Activated T-helper 17 cell treated with anti-CD3 and anti-CD28 coated beads, Interleukin-2, amount 50 U/mL, for 72 hours (primary cell): ENCODE measurements at regions not wholly inside any gene's neighbourhood (a gene's known extent, or its start where the extent isn't known, plus 50 kb on each side); places are given as distances from the start of the nearest gene placed in this dataset.
A peak's percentile ranks its signal among the peaks of the same experiment; 100 is the strongest.

ENCODE experiments used
- ATAC-seq: fragments of 150-1000 bp; cut with Tn5 transposase; replicated peaks from 2 replicates; pipeline ENCODE4 v1.10.0; 2021; ENCODE audit warnings: mild to moderate bottlenecking, moderate library complexity
- H3K27ac Mint-ChIP-seq: one replicate; pipeline ENCODE4 v1.8.0; 2022; ENCODE audit warnings: mixed read lengths
- H3K27me3 Mint-ChIP-seq: one replicate; pipeline ENCODE4 v1.8.0; 2022; ENCODE audit warnings: mixed read lengths
- H3K36me3 Mint-ChIP-seq: one replicate; pipeline ENCODE4 v1.8.0; 2022; ENCODE audit warnings: low read depth, mild to moderate bottlenecking, mixed read lengths
- H3K4me1 Mint-ChIP-seq: one replicate; pipeline ENCODE4 v1.8.0; 2022; ENCODE audit warnings: mixed read lengths
- H3K4me3 Mint-ChIP-seq: one replicate; pipeline ENCODE4 v1.8.0; 2022; ENCODE audit warnings: mild to moderate bottlenecking, mixed read lengths
- H3K9me3 Mint-ChIP-seq: one replicate; pipeline ENCODE4 v1.8.0; 2022; ENCODE audit warnings: mixed read lengths

DNA sequence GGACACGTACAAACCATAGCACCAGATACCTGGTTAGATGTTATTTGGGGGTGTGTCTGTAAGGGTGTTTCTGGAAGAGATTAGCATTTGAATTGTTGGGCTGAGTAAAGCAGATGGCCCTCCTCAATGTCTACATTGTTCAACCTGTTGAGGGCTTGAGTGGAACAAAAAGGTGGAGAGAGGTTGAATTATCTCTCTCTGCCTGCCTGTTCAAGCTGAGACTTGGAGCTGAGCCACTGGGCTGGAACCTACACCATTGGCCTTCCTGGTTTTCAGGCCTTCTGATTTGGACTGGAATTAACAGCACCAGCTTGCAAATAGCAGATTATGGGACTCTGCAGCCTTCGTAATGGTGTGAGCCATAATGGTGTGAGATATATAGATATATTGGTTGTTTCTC lies 71.3 kb upstream of the CORO2B start:
- H3K27ac Mint-ChIP-seq = no peak overlapping the region
- H3K27me3 Mint-ChIP-seq = peaks cover 30% of the 10 kb centered on the region
- H3K4me1 Mint-ChIP-seq = no peaks in the 10 kb centered on the region
- no peak for ATAC-seq
- no peak overlapping the region for H3K4me3 Mint-ChIP-seq
- no peaks in the 10 kb centered on the region for H3K9me3 Mint-ChIP-seq
- no peaks in the 10 kb centered on the region for H3K36me3 Mint-ChIP-seq

DNA sequence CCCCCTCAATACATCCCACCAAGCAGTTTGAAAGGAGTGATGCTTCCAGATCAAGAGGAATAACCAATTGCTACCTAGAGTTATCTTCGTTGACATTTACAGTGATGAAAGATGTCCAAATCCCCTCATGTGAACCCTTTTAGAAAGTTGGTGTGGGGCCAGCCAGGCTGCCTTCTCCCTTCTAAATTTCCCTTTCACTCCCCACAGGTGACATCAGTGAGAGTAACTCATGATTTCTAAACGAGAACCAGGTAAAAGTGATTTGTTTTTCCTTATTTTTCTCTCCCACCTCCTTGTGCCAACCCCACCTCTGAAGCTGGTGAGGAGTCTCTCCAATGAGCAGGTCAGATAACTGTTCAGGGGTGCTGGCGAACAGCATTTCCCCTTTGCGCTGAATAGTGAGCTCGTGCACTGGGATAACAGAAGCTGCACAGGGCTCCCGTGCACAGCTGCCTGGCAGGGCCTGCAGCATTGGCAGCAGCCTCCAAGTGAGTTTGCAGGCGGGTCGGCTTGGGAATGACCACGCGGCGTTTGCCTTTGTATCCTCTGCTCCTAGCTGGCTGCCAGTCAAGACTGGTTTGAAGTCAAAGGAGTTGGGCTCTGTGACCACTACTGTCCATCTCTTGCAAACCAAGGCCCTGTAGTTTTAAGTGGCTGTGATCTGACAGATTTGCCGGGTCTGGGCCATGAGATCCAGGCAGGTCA lies 70.2 kb upstream of the CORO2B start:
- H3K4me3 Mint-ChIP-seq = no peak overlapping the region

DNA sequence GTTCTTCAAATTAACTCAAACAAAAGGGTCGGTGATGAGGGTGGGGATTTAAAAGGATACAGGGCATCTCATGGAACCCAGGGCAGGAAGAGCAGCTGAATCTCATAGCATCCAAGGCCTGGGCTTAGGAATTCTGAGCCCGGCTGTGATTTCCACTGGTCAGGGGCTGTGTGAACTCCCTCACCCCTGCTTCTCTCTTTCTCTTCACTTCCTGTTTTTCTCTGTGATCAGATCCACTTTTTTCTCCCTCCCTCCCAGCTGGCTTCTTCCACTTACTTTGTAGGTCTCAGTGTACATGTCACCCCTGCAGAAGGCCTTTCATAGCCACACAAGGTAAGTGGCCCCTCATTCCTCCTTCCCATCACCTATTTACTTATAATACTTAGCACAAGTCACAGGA lies 68.2 kb upstream of the CORO2B start:
- Mint-ChIP-seq H3K4me3 (no peak overlapping the region), H3K36me3 (no peaks in the 10 kb centered on the region), H3K27ac (no peak overlapping the region), H3K27me3 (peaks cover 24% of the 10 kb centered on the region), H3K4me1 (no peaks in the 10 kb centered on the region), H3K9me3 (no peaks in the 10 kb centered on the region)
- no peak for ATAC-seq

More for the DNA sequence above, 70.2 kb upstream of the CORO2B start:
- no peaks in the 10 kb centered on the region for H3K9me3 Mint-ChIP-seq
- H3K27ac Mint-ChIP-seq = no peak overlapping the region
- peaks cover 30% of the 10 kb centered on the region for H3K27me3 Mint-ChIP-seq
- H3K36me3 Mint-ChIP-seq = no peaks in the 10 kb centered on the region
- H3K4me1 Mint-ChIP-seq = no peaks in the 10 kb centered on the region
- no peak for ATAC-seq

DNA sequence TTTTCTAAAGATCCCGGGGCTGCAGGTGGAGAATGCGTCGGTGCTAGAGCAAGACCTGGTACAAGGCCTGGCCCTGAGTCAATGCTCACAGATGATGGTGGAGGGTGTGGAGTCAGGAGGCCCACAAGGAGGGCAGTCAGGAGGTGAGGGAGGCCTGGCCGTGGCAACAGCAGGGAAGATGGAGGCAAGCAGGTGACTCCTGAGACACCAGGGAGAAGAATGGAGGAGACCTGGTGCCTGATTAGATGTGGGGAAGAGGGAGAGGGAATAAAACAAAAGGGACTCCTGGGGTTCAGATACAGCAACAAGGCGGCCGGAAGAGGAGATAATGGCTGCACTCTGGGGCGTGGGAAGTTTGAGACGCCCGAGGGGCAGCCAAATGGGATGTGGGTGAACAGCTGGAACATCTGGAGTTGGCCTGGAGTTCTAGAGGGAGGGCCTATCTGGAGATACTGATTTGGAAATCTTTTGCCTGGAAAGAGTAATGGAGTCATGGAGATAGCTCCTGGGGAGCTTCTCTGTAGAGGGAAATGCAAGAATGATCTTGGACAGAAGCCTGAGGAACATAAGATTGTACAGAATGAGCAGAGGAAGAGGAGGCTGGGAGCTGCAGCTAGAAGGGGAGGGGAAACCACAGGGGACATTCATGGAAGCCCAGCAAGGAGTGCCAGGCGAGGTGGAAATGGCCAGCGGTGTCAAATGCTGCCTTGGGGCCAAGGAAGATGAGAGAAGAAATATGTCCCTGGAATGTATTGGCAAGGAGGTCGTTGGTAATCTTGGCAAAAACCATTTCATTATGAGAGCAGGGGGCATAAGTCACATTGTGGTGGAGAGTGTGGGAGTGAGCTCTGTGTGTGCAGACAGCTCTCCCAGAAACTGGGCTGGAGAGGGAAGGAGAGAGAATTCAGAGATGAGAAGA lies 67.5 kb upstream of the CORO2B start:
- H3K27ac Mint-ChIP-seq = no peak overlapping the region
- H3K36me3 Mint-ChIP-seq = no peaks in the 10 kb centered on the region
- H3K27me3 Mint-ChIP-seq = peaks cover 24% of the 10 kb centered on the region
- H3K4me1 Mint-ChIP-seq = no peaks in the 10 kb centered on the region
- no peak for ATAC-seq
- no peaks in the 10 kb centered on the region for H3K9me3 Mint-ChIP-seq
- H3K4me3 Mint-ChIP-seq = no peak overlapping the region

DNA sequence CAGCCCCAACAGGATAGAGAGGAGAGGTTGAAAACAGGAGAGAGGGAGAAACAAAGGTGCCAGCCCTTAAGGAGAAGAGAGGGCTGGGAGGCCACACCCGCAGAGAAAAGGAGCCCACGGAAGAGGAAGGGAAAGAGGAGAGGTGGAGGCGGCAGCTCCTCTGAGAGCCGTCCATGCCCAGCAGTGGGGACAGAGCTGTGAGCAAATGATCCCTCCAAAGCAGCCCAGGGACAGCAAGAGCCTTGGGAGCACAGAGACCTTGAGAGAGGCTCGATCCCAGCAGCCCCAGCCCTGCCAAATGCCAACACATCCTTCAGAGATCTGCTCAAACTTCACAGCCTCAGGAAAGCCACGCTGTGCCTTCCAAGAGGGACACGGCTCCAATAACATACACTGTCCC lies 66.7 kb upstream of the CORO2B start:
- Mint-ChIP-seq H3K27me3 (peaks cover 19% of the 10 kb centered on the region), H3K4me3 (no peak overlapping the region), H3K9me3 (no peaks in the 10 kb centered on the region), H3K4me1 (no peaks in the 10 kb centered on the region), H3K27ac (no peak overlapping the region), H3K36me3 (no peaks in the 10 kb centered on the region)
- ATAC-seq = no peak

DNA sequence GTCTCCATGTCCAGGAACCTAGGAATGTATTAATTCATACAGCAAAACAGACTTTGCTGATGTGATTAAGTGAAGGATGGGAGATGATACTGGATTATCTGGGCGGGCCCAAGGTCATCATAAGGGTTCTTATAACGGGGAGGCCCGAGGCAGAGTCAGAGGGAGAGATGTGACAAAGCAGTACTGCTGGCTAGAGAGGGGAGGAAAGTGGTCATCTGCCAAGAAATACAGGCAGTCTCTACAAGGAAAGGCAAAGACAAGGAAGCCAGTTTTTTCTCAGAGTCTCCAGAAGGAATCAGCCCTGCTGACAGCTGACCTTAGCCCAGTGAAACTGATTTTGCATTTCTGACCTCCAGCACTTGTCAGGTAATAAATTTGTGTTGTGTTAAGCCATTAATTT lies 66.2 kb upstream of the CORO2B start:
- Mint-ChIP-seq H3K27ac (no peak overlapping the region), H3K36me3 (no peaks in the 10 kb centered on the region), H3K9me3 (no peaks in the 10 kb centered on the region), H3K4me3 (no peak overlapping the region), H3K27me3 (peaks cover 16% of the 10 kb centered on the region), H3K4me1 (no peaks in the 10 kb centered on the region)
- ATAC-seq = no peak

DNA sequence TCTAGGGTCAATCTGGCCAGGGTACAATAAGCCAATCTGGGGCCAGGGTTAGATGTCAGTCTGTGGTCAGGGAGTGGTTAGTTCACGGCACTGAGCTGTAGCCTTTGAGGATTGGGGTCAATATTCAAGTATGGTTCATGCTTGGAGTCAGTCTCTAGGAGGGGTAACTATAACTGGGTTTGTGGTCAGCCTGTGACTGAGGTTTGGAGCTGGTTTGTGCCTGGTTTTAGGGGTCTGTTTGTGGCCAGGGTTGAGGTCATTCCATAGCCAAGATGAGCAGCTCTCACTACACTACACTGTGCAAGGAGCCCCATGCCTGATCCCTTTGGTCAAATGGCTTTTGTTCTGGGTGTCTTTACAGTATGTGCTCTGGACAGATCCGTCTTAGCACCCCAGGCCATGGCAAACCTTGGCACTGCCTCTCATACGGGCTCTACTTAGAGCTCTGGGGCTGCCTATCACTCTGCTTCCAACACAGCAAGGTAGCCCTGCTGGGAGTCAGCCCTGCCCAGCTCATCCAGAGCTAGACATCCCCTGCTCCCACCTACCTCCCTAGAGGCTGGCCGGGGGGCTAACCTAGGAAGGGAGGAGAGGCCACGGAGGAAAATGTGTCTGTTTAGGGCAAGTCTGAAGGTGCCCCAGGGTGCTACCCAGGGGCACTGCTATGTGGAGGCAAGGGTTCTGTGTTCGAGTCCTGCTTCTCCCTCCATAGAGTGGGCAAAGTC lies 63.3 kb upstream of the CORO2B start:
- no peak for ATAC-seq
- Mint-ChIP-seq H3K9me3 (no peaks in the 10 kb centered on the region), H3K4me3 (no peak overlapping the region), H3K4me1 (no peaks in the 10 kb centered on the region), H3K27ac (no peak overlapping the region), H3K27me3 (peaks cover 29% of the 10 kb centered on the region), H3K36me3 (no peaks in the 10 kb centered on the region)

DNA sequence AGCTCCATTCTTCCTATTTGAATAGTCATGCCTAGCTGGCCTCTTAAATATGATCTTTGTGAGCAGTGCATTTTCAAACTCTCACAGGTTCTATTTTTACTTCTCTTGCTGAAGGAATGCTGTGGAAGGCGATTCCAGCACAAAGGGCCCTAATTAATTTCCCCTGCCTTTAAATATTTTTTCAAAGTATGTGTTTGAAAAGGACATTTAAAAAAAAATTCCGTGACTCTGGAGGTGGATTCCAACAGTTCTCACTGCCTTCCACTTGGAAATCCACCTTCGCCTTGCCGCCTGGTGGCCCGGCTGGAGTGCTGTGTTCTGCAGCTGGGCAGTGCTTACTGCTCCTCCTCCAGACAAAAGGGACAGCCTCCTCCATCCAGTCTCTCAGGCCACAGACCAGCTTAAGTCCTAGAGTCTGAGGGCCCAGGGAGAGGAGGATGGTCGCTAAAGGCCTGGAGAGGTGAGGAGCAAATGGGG lies 61.5 kb upstream of the CORO2B start:
- peaks cover 26% of the 10 kb centered on the region for H3K27me3 Mint-ChIP-seq
- H3K36me3 Mint-ChIP-seq = no peaks in the 10 kb centered on the region
- no peak for ATAC-seq

DNA sequence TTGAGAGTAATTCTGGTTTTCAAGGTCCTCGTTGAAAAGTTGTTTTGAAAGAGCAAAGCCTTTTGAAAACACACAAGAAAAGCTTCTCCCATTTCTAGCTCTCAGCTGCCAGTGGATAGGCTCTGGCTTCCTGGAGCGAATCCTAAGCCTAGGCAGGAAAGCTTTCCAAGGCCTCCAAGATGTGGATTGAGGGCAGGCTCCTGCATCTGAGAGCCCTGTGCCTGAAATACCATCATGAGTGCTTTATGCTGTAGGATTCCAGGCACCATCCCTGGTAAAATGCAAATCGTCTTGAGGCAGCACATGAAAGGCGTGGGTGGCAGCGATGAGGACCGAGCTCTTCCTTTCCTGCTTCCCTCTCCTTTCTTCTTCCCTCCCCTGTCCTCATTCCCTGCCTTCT lies 60.7 kb upstream of the CORO2B start:
- Mint-ChIP-seq H3K9me3 (no peaks in the 10 kb centered on the region), H3K4me1 (no peaks in the 10 kb centered on the region), H3K27ac (no peak overlapping the region), H3K36me3 (no peaks in the 10 kb centered on the region), H3K4me3 (no peak overlapping the region), H3K27me3 (peaks cover 27% of the 10 kb centered on the region)
- no peak for ATAC-seq

More for the DNA sequence above, 61.5 kb upstream of the CORO2B start:
- Mint-ChIP-seq H3K4me1 (no peaks in the 10 kb centered on the region), H3K9me3 (no peaks in the 10 kb centered on the region), H3K27ac (no peak overlapping the region), H3K4me3 (no peak overlapping the region)

DNA sequence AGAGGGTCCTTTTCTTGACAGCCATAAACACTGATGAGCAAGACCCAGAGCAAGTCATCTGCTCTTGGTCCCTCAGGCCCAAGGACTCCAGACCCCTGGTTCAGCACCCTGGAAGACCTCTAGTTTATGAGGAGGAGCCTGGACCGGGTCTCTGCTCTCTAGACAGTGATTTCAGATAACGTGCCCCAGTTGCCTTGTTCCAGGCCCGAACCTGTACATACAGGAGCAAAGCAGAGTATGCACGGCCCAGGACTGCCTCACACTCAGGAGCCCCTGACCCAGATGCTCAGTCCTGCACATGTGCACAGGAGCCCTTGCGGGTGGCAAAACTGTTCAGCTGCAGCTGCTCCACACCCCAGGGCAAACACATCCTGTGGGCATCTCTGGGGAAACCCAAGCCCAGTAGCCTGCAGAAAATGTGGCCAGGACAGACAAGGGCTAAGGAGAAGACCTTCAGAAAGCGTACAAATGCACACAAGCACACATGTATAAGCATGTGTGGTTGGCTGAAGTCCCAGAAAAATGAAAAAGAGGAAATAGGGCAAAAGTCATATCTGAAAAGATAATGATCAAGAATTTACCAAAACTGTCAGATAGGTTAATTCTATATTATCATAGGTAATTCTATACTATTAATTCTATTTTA lies 59.9 kb upstream of the CORO2B start:
- Mint-ChIP-seq H3K4me3 (no peak overlapping the region), H3K27me3 (peaks cover 32% of the 10 kb centered on the region), H3K9me3 (no peaks in the 10 kb centered on the region), H3K4me1 (no peaks in the 10 kb centered on the region), H3K27ac (no peak overlapping the region), H3K36me3 (no peaks in the 10 kb centered on the region)
- no peak for ATAC-seq

DNA sequence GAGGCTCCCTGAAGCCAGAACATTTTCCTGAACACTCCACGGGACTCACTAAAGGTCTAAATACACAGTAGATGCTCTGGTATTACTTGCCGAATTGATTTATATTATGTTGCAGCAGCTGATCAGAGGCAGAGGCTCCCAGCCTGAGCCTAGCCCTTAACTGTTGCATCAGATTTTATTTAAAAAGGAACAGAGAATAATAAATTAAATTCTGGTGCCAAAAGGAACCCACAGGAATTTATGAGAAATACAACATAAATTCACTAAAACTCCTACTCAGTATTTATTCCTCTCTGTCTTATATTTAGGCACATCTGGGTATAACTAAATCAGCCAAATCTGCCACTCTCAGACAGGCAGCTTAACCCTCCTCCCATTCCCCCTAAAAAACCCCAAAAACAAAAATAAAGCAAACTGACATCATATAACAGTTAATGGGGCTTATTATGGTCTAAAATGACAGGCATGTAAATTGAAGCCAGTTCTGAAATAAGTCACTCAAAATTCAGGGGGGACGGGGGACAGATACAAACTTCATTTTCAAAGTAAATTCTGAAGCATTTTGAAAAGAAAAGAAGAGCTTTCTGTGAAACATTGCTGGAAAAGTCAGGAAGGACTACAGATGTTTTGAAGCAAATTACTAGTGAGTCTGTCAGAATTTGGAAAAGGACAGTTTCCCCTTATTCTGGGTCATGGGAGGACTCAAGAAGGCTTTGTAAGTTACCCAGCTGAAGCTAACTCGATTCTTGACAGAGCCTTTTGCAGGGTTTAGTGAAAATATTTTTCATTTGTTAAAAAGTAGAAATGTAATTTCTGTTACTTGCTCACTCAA lies 53.8 kb upstream of the CORO2B start:
- Mint-ChIP-seq H3K27me3 (peaks cover 30% of the 10 kb centered on the region), H3K4me1 (no peaks in the 10 kb centered on the region), H3K4me3 (no peak overlapping the region), H3K9me3 (no peaks in the 10 kb centered on the region), H3K36me3 (no peaks in the 10 kb centered on the region), H3K27ac (no peak overlapping the region)
- no peak for ATAC-seq

DNA sequence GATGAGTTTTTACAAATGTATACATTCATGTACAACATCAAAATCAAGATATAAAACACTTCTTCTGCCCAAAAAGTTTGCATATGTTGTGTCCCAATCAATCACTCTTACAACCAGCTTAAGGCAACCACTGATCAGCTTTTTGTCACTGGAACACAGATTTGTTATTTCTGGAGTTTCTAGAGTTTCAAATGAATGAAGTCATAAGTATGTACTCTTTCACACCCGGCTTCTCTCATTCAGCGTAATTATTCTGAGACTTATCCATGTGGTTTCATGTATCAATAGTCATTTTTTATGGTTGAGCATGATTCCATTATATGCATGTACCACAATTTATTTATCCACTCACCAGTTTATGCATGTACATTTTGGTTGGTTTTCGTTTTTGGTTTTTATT lies 53.0 kb upstream of the CORO2B start:
- peak; percentile 43 for ATAC-seq
- Mint-ChIP-seq H3K4me3 (no peak overlapping the region), H3K36me3 (no peaks in the 10 kb centered on the region), H3K9me3 (peaks cover 1% of the 10 kb centered on the region), H3K4me1 (no peaks in the 10 kb centered on the region), H3K27me3 (peaks cover 26% of the 10 kb centered on the region), H3K27ac (no peak overlapping the region)

DNA sequence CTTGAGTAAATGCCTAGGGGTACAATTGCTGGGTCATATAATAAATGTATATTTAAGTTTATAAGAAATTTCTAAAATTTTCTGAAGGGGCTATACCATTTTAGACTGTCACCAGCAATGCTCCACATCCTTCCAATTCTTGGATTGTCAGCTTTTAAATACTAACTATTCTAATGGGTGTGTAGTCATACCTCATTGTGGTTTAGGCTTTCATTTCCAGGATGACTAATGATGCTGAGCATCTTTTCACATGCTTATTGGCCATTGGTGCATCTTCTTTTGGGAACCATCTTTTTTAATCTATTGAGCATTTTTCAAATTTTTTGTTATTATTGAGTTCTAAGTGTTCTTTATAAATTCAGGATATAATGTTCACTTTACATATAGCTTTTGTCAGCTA lies 52.5 kb upstream of the CORO2B start:
- peak; percentile 90 for ATAC-seq
- no peaks in the 10 kb centered on the region for H3K4me1 Mint-ChIP-seq

More for the DNA sequence above, 52.5 kb upstream of the CORO2B start:
- Mint-ChIP-seq H3K36me3 (no peaks in the 10 kb centered on the region), H3K27ac (no peak overlapping the region), H3K9me3 (peaks cover 4% of the 10 kb centered on the region), H3K27me3 (peaks cover 28% of the 10 kb centered on the region), H3K4me3 (no peak overlapping the region)
